GM18873 (cell line): ENCODE measurements at regions not wholly inside any gene's neighbourhood (a gene's known extent, or its start where the extent isn't known, plus 50 kb on each side); places are given as distances from the start of the nearest gene placed in this dataset.

Experiments used
- ATAC-seq: cut with Tn5 transposase; IDR thresholded peaks from one replicate; pipeline ENCODE4 v1.9.1; 2021; ENCODE audit warnings: mild to moderate bottlenecking, moderate library complexity, moderate number of reproducible peaks; ENCODE audit not compliant: unreplicated experiment, low FRiP score

DNA sequence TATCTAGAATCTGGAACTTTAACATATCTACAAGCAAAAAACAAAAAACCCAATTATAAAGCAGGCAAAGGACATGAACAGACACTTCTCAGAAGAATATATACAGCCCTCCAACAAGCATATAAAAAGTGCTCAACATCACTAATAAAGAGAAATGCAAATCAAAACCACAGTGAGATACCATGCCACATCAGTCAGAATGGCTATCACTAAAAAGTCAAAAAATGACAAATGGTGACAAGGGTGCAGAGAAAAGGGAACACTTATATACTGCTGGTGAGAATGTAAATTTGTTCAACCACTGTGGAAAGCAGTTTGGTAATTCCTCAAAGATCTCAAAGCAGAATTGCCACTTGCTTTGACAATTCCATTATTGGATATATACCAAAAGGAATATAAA is 215.0 kb upstream of the EYS start:
- ATAC-seq: no peak

DNA sequence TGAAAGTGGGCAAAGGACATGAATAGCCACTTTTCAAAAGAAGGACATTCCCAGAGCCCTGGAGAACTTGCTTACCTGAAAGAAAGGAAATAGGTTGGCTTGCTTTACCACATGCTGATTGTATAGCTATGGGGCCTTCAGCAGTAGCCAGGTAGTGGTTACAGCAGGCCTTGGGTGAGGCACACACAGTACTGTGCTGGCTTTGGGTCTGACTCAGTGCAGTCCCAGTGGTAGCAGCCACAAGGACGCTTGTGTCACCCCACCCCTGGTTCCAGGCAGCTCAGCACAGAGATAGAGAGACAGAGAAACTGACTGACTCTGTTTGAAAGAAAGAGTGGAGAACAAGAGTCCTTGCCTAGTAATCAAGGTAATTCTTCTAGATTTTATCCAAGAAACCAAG is 201.0 kb upstream of the EYS start:
- no peak for ATAC-seq

DNA sequence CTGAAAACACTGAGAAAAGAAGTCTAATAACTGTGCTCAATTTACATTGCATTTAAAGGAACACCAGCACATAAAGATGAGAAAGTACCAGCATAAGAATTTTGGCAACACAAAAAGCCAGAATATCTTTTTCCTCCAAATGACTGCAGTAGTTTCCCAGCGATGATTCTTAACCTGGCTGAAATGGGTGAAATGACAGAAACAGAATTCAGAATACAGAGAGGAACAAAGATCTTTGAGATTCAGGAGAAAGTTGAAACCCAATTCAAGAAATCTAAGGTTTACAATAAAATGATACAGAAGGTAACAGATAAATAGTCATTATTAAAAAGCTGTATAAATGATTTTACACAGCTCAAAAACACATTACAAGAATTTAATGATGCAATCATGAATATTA is 197.0 kb upstream of the EYS start:
- ATAC-seq: no peak

DNA sequence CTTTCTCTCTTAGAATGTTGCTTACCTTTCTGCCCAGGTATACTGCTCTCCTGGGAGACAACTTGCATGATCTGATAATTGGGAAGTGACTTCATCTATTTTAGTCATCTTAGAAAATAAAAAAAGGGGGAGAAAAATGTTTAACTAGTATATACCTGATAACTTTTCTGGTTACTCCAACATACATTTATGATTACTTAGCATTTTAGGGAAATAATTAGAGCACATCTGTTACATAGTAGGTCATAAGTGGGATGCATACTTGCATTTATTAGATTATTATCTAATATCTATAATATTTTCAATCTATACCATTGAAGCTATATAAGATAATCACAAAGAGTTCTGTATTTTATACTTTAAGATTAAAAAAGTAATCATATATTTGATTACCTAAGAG is 193.9 kb upstream of the EYS start:
- no peak for ATAC-seq

DNA sequence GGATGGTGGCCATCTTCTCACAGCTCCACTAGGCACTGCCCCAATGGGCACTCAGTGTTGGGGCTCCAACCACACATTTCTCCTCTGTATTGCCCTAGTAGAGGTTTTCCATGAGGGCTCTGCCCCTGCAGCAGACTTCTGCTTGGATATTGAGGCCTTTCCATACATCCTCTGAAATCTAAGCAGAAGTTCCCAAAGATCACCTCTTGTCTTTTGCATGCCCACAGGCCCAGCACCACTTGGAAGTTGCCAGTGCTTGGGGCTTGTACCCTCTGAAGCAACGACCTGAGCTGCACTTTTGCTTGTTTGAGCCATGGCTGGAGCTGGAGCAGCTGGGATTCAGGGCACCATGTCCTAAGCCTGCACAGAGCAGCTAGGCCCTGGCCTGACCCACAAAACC is 189.1 kb upstream of the EYS start:
- ATAC-seq: no peak

DNA sequence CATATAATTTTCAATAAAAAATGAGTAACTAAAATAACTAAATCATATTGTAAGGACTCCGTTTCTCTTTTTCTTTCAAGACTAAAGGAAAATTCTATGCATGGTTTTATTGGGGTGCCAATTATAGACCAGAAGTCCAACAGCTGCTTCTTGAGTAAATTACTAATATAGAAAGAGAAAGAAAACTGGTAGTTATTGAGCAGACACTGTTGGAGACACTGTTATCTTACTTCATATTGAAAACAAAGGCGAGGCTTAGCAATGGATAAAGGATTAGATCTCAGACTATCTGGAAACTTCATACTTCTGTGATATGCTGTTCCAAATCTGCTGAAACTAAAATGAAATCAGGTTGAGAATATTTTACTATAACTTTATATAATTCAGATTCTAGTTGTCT is 169.6 kb upstream of the EYS start:
- ATAC-seq: no peak

DNA sequence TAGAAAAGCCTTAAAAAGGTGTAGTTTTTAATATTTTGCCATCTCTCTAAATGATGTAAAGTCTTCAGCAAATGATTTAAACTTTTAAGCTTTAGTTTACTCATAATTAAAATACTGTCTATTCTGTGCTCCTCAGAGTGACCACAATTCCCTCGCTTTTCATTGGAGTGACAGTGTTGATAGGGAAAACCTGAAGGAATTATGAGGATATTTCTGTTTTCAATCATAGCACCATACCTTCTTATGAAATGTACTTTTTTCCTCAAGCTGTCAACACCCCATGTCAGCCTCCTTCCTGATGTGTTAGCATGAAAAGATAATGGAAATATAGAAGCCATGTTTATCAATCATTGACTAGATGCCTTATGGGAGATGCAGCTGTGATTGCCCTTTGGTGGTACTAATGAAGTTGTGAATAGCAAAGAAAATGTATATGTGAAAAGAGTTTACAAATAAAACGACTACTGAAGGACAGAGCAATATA is 145.4 kb upstream of the EYS start:
- ATAC-seq: no peak

DNA sequence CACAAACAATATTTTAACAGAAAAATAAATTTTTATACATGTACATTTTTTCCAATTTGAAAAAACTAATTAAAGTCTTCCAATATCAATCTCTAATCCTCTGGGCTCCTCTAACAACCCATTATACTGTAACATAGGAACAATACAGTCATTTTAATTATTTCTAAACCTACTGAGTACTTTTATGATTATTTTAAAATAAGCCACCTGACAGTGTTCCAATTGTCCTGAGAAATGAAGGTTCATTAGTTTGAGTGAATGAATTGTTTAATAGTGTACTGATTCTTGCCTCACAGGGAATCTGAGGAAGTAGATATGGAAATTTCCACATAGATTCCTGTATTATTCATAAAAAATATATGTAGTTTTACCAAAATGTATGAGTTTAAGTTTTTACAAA is 123.1 kb upstream of the EYS start:
- no peak for ATAC-seq

DNA sequence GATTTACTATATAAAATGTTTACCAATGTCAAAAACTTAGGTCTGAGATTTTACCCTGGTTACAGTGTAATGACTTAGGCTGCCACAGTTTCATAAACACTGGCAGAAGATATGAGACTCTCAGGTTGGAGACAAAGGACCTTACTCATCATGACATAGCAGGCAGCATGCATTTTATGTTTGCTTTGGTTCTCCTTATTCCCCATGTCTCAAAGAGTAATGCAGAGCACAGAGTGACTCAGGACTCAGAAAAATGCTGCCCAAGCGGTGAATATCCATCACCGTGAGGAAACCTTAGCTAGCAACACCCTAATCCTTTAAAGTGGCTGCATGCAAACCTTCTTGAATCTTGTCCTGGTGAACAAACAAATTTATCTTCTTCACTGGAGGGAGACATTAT is 112.1 kb upstream of the EYS start:
- ATAC-seq: no peak

DNA sequence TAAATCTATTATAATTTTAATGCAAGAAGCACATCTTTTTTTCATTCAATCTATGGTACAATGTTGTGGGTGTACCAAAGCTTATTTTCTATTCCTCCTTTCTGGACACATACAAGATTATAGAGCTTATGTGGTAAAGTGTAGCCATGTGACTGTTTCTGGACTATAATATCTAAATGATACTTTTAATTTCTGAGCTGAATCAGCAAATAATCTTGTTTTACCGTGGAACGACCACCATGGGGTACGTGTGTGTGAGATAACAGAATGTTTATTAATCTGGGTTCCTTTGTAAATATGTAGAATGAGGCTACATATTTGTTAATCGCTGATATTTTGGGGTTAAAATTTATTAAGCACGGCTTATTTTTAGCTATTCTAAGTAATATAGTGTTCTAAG is 111.5 kb upstream of the EYS start:
- ATAC-seq: no peak

DNA sequence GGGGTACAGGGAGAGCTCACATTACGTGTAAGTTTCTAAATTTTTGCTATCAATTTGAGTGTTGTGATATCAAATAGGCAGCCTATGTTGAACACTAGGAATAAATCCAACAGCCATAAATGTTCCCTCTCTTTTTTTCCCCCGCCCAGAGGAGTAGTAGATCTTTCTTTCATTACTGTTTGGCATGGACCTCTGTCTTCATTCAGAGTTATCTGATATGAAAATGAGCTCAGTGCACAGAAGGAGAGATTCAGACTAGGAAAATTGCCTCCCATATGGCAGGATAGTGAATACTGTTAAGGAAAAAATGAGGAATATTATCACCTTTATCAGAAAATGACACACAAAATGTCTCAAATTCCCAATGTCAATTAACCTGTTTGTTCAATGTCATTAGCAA is 110.0 kb upstream of the EYS start:
- ATAC-seq: no peak

DNA sequence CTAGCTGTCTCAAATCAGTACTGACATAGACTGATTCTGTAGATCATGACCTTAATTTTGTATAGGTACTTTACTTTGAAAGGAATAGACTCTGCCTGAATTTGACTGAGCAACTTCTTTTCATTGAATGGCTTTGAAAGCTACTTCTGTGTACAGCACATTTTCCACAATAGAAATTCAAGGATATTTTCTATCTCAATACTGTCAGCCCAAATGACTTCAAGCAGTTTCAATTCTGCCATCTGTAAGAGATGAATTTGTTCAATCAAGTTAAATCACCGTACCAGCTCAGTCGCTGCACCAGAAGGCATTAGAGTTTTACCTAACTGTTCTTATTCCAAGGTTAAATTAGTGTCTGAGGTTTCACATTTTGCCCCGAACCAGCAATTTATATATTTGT is 107.0 kb upstream of the EYS start:
- ATAC-seq: no peak

DNA sequence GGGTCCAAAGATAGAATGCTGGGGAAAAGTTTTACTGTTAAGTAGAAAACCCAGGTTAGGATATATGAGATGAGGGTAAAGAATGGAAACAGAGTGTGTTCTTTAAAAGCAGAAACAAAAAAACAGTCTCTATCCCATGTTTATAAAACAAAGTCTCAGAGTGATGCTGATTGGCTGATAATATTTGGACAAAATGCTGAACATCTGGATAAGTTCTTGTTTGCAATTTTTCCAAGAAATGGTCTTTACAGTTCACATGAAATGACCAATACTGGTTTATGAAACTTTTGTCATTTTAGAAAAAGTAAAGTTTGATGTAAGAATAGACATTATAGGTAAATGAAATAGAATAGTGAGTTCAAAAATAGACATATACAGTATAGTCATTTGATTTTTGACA is 96.2 kb upstream of the EYS start:
- ATAC-seq: no peak

DNA sequence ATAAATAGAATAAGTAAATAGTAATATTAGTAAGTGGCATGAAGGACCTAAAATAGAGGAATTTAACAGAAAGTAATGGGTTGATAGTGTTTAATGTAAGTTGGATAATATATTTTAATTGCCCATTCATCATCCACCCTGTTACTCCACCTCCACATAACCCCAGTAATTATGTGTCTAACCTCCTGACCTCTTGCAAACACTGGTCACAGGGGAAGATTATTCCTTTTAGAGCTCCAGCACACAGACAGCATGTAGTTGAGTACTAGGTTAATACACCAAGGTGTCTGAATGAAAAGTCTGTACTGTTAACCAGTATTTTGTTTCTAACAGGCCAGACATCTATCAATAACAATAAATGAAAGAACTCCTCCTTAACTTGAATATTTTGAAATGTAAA is 92.4 kb upstream of the EYS start:
- no peak for ATAC-seq

DNA sequence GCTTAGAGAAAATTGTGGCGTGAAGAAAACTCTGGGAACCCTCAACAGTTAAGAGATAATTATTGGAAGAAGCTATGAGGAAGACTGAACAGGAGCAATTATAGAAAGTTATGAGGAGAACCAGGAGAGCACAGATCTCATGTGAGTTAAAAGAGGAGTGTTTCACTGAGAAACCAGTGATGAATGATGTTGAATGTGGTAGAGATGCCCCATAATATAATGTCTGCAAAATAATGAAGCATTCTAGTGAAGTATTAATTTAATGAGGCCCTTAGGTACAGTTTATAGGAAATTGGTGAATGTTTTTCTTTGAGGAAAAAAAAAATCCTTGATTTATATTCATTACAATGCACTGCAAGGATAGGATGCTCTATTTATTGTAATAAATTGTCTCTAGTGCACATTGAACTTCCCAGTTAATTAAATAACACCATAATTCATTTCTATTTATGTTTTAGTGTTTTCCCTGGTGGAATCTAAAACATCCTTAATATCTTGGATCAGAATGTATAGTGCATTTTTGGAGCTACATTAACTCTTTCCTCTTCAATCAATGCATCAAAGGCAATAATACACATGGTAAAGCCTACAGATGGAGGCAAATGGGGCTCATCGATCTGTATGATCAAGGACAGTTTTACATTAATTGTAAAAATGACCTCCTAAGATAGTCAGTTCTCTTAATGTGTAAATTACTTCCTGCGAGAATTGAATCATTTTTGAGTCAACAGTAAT is 91.4 kb upstream of the EYS start:
- ATAC-seq: no peak

DNA sequence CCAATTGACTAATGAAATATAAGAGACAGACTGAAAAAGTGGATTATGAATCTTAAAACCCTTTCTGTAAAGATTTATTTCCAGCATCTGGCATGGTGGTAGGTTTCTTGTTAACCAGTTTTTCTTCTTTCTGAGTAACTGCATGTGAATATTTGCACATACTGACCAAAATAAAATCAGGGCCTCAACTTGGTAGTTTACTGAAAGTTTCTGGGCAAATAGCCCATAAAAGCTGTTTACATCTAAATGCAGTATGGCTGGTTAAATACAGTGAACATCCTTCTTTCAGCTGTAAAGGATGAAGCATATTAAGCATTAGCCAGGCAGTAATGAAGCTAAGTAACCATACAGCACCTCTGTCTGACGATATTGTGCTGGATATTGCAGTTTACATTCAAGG is 83.6 kb upstream of the EYS start:
- ATAC-seq: no peak

DNA sequence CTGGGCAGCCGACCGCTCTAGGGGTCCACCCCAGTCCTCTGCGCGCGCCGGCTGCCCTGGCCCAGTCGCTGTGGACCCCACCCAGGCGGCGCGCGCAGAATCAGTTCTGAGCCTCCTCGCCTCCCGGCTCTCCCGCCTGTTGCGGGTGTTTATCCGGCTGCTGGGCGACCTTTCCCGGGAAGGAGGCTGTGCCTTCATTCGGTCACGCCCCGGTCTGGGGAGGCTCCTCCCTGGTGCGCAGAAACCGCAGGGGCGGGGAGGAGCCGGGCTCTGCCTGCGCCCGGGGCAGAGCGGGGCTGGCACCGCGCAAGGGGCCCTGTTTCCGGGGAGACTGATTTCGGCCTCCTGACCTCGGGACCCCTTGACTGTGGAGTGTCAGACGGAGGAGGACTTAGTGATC is 80.8 kb upstream of the EYS start:
- no peak for ATAC-seq

DNA sequence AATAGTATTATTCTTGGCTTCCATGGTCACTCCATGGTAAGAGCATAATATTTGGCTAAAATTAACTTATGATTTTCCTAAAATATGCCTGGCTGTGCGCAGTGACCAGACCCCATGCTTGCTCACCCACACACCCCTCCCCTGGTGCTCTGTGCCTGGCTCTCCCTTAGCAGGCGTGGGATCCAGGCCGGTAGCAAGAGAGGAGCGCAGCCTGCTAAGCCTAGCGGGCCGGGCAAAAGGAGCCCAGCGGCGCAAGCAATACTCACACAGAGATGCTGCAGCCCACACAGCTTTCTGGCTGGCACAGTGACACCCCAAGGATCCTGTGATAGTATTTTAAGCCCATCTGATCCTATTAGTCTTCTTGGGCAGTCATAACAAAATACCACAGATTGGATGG is 79.8 kb upstream of the EYS start:
- ATAC-seq: no peak

DNA sequence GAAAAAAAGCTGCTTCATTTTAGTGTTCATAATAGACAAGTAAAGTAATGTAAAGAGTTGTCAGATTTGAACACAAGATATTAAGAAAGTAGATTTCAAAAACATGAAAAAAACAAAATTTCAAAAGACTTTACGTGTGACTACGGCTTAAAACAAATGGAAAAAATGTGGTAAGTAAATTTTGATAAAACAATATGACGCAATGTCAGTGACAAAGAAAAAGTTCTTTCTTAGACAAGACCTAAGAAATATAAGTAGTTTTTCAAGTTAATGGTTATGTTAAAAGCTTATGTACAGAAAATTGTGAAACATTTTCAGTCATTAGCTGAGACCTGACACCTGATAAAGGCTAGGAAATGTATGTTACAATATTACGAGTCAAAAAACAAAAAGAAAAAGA is 73.7 kb upstream of the EYS start:
- ATAC-seq: no peak

DNA sequence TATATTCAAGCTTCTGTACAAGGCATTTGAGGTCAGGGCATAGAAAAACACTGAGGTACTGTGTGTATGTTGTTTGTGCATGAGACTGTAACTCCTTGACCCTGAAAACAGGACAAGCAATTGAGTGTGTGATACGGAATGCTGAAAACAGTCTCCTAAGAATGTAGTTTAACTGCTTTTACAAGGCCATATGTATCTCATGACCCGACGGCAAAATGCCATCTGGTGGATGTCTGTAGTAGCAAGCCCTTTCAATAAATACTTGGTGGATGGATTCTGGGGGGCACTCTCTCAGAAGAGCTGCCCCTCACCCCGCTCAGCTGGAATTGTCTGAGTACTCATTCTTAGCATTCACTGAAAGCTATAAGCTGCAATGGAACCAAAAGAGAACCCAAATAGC is 69.3 kb upstream of the EYS start:
- ATAC-seq: no peak

DNA sequence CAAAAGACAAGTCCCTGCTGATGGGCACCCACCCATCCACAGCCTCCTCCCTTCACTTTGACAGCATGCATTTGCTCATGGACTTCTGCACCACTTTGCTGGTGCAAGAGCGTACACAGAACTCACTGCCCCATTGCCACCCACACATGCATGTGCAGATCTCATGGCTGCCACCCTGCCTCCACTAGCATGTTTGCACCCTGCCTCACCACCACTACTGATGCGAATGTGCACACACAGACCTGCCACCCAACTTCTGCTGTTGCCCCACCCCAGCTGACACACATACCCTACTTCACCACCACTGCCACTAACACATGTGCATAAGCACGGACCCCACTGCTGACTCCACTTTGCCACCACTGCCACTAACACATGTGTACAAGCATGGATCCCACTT is 64.9 kb upstream of the EYS start:
- no peak for ATAC-seq

DNA sequence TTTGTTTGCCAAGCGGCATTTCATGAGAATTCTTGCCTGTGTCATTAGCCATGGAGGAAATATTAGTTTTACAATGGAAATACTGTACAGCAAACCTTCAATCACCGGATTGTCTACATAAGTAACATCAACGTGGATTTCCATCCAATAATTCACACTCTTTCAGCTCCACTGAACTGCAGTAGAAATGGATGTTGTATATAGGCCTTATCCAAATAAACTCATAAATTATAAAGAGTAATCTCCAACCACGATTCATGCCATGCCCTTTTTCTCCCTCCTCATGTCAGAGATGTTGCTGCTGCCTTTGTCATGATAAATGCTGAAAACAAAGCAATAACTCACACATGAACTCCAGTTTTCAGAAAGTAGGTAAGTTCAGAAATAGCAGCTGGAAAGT is 54.9 kb upstream of the EYS start:
- ATAC-seq: no peak

DNA sequence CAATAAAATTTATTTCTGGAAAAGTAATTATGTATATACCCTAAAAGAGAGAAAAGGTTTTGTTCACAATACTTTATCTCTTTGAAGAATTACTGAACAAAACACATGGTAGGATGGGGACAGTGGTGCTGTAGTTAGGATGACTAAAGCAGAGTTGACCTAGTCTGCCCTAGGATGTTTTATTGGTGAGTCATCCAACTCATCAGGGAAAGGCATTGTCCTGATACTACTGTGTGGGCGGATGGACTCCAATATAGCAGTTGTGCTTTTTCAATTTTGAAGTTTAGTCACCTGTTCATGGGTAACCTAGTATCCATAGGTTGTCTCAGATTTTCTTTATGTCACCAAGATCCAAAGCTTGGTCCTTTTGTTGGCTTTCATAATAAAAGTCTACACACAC is 53.3 kb upstream of the EYS start:
- ATAC-seq: no peak
